B cell (primary cell): ENCODE measurements at regions not wholly inside any gene's neighbourhood (a gene's known extent, or its start where the extent isn't known, plus 50 kb on each side); places are given as distances from the start of the nearest gene placed in this dataset.

ENCODE experiments used
- ATAC-seq: fragments of 200-7000 bp; cut with Tn5 transposase; one replicate; pipeline ENCODE4 v1.10.0; 2021; ENCODE audit warnings: low read depth, mild to moderate bottlenecking, moderate number of reproducible peaks, moderate library complexity
- CTCF ChIA-PET: fragments of 350-600 bp; sonication (Branson Sonifier 250); formaldehyde crosslinking; loops from one replicate; lab custom pipeline; 2021; ENCODE audit warnings: antibody characterized with exemption, inconsistent platforms; lab: Charles Lee
- POLR2A ChIA-PET: fragments of 350-600 bp; sonication (Branson Sonifier 250); formaldehyde crosslinking; loops from one replicate; lab custom pipeline; 2021; ENCODE audit warnings: antibody characterized with exemption; lab: Charles Lee
- DNase-seq: peaks from one replicate; pipeline ENCODE4 v3.0.0; 2013
- H2AFZ ChIP-seq: 2 replicates; pipeline ENCODE4 v1.6.1; 2012; ENCODE audit warnings: mild to moderate bottlenecking, low read depth, low read length; ENCODE audit not compliant: insufficient read depth, poor library complexity, severe bottlenecking
- H3K27ac ChIP-seq, 2 donors: 1 replicate in 1 of 2; 2 replicates in 1 of 2; pipeline ENCODE4 v1.5.1; 2012 to 2013; ENCODE audit warnings: low read length in 2 of 2, mild to moderate bottlenecking in 2 of 2, moderate library complexity in 1 of 2
- H3K27me3 ChIP-seq, 4 experiments: fragments of 200-600 bp in 1 of 4; sonication (generic) in 1 of 4; replicated peaks in 1 of 4; 1 replicate in 2 of 4; 2 replicates in 2 of 4; pipeline versions ENCODE4 v1.6.1 to v1.7.0; 2013 to 2016; ENCODE audit warnings: low read length in 3 of 4, mild to moderate bottlenecking in 2 of 4, mixed read lengths in 1 of 4, moderate library complexity in 1 of 4; ENCODE audit not compliant: insufficient read depth in 4 of 4, control insufficient read depth in 3 of 4; ENCODE audit errors: control extremely low read depth in 1 of 4
- H3K36me3 ChIP-seq, 2 experiments: replicated peaks in 1 of 2; 1 replicate in 1 of 2; 2 replicates in 1 of 2; pipeline versions ENCODE4 v1.6.1 to v1.7.1; 2013; ENCODE audit warnings: low read length in 1 of 2; ENCODE audit not compliant: insufficient read depth in 2 of 2, control insufficient read depth in 1 of 2; ENCODE audit errors: control extremely low read depth in 1 of 2, extremely low read depth in 1 of 2
- H3K4me1 ChIP-seq, 2 donors: fragments of 200-600 bp in 1 of 2; sonication (generic) in 1 of 2; 1 replicate in 1 of 2; 2 replicates in 1 of 2; pipeline versions ENCODE4 v1.5.1 to v1.6.1; 2013 to 2017; ENCODE audit warnings: low read length in 2 of 2; ENCODE audit not compliant: control insufficient read depth in 2 of 2, insufficient read depth in 2 of 2
- H3K4me2 ChIP-seq: replicated peaks from 2 replicates; pipeline ENCODE3; 2012; ENCODE audit warnings: mild to moderate bottlenecking, low read depth, low read length; ENCODE audit not compliant: poor library complexity, severe bottlenecking
- H3K4me3 ChIP-seq, 5 experiments: fragments of 200-600 bp in 1 of 5; sonication (generic) in 1 of 5; 1 replicate in 3 of 5; 2 replicates in 2 of 5; pipeline versions ENCODE4 v1.5.1 to v1.7.0; 2011 to 2016; ENCODE audit warnings: low read length in 4 of 5, mild to moderate bottlenecking in 4 of 5, low read depth in 2 of 5, control low read depth in 1 of 5, moderate library complexity in 1 of 5; ENCODE audit not compliant: insufficient read depth in 1 of 5; ENCODE audit errors: control extremely low read depth in 1 of 5, extremely low read depth in 1 of 5
- H3K79me2 ChIP-seq: fragments of 200-600 bp; sonication (generic); one replicate; pipeline ENCODE4 v1.6.0; 2016; ENCODE audit warnings: low read length; ENCODE audit not compliant: control insufficient read depth, insufficient read depth
- H3K9ac ChIP-seq: fragments of 200-600 bp; sonication (generic); 2 replicates; pipeline ENCODE4 v1.6.1; 2017; ENCODE audit warnings: mild to moderate bottlenecking, low read length, moderate library complexity
- H3K9me3 ChIP-seq, 3 donors: one replicate each; pipeline versions ENCODE4 v1.6.1 to v1.7.1; 2013; ENCODE audit warnings: low read length in 2 of 3; ENCODE audit not compliant: control insufficient read depth in 2 of 3, insufficient read depth in 1 of 3; ENCODE audit errors: control extremely low read depth in 1 of 3
- H4K20me1 ChIP-seq: 2 replicates; pipeline ENCODE4 v1.6.0; 2012; ENCODE audit warnings: mild to moderate bottlenecking, low read length; ENCODE audit not compliant: insufficient read depth, control insufficient read depth, poor library complexity, severe bottlenecking
- H3K27ac Mint-ChIP-seq: one replicate; pipeline ENCODE4 v1.8.0; 2021; ENCODE audit warnings: mixed read lengths
- H3K27me3 Mint-ChIP-seq: one replicate; pipeline ENCODE4 v1.8.0; 2021; ENCODE audit warnings: mixed read lengths
- H3K4me1 Mint-ChIP-seq: one replicate; pipeline ENCODE4 v1.8.0; 2021; ENCODE audit warnings: mixed read lengths
- H3K4me3 Mint-ChIP-seq: one replicate; pipeline ENCODE4 v1.8.0; 2021; ENCODE audit warnings: mixed read lengths
- H3K9me3 Mint-ChIP-seq: one replicate; pipeline ENCODE4 v1.8.0; 2022; ENCODE audit warnings: mixed read lengths; ENCODE audit not compliant: insufficient read depth
- CTCF ChIP-seq: fragments of 200-600 bp; IDR thresholded peaks from one replicate; pipeline ENCODE4 v1.8.0; 2022; ENCODE audit warnings: antibody characterized with exemption, mild to moderate bottlenecking
- EZH2 ChIP-seq: IDR thresholded peaks from 2 replicates; pipeline ENCODE4 v1.6.1; 2012; ENCODE audit warnings: borderline replicate concordance, low read depth, mild to moderate bottlenecking, moderate library complexity, low read length; ENCODE audit not compliant: insufficient read depth, poor library complexity, severe bottlenecking
- WGBS: methylation state at CpG from one replicate; pipeline ENCODE4 v1.1.5; 2013; ENCODE audit warnings: missing lambda C conversion rate; ENCODE audit not compliant: insufficient coverage; 5-methylcytosine and 5-hydroxymethylcytosine counted together
- intact Hi-C: fragments of 100-400 bp; cut with micrococcal nuclease; formaldehyde crosslinking; loops from one replicate; pipeline ENCODE4 v1.10.0; 2022

- Mint-ChIP-seq H3K9me3 (no peaks in the 10 kb centered on the region), H3K4me1 (no peaks in the 10 kb centered on the region), H3K27me3 (peaks cover 4% of the 10 kb centered on the region), H3K27ac (no peak overlapping the region), H3K4me3 (no peak overlapping the region)
- Histone ChIP-seq H4K20me1 (no peaks in the 10 kb centered on the region), H3K4me1 (no peaks in the 10 kb centered on the region), H3K9ac (no peak overlapping the region), H3K79me2 (no peaks in the 10 kb centered on the region), H3K36me3 (no peaks in the 10 kb centered on the region), H3K27me3 (no peaks in the 10 kb centered on the region), H2AFZ (no peak overlapping the region), H3K27ac (no peak overlapping the region), H3K4me2 (no peak overlapping the region), H3K9me3 (no peaks in the 10 kb centered on the region), H3K4me3 (no peak overlapping the region)
- DNase-seq (no peak), ATAC-seq (no peak)
- WGBS, result no CpG with 5 or more reads among the region's 1 CpG
- intact Hi-C loops, result no loop called here
- CTCF ChIA-PET, result no interaction called here
- POLR2A ChIA-PET, result no interaction called here
- no peak for TF ChIP-seq EZH2
- TF ChIP-seq CTCF, result no peak
These were observed 93.5 kb downstream of the PUS7L start for GRCh38 chr12:43665091-43665490.

- Histone ChIP-seq H3K36me3 (no peaks in the 10 kb centered on the region), H2AFZ (no peak overlapping the region), H3K4me1 (no peaks in the 10 kb centered on the region), H3K27ac (no peak overlapping the region), H4K20me1 (no peaks in the 10 kb centered on the region), H3K9me3 (no peaks in the 10 kb centered on the region), H3K9ac (no peak overlapping the region), H3K27me3 (no peaks in the 10 kb centered on the region), H3K4me2 (no peak overlapping the region), H3K79me2 (no peaks in the 10 kb centered on the region), H3K4me3 (no peak overlapping the region)
- Mint-ChIP-seq H3K27me3 (no peaks in the 10 kb centered on the region), H3K27ac (no peak overlapping the region), H3K4me3 (no peak overlapping the region), H3K4me1 (no peaks in the 10 kb centered on the region), H3K9me3 (no peaks in the 10 kb centered on the region)
- TF ChIP-seq EZH2 (no peak), CTCF (no peak)
- DNase-seq, result no peak
- ChIA-PET CTCF (no interaction called here), POLR2A (no interaction called here)
- WGBS, result 100% methylated on average over 1 of the region's 1 CpG
- no peak for ATAC-seq
- intact Hi-C loops, result no loop called here
These were observed 95.9 kb downstream of the PUS7L start for GRCh38 chr12:43662736-43663135.
